GM12873 (cell line): ENCODE measurements at regions not wholly inside any gene's neighbourhood (a gene's known extent, or its start where the extent isn't known, plus 50 kb on each side); places are given as distances from the start of the nearest gene placed in this dataset.

Experiments
- TF ChIP-seq, protein P1 (sequence below): IDR thresholded peaks from 2 replicates; pipeline ENCODE4 v1.5.1; 2012; ENCODE audit warnings: low read depth, mild to moderate bottlenecking, moderate library complexity, low read length, control low read depth; ENCODE audit not compliant: insufficient read depth; ENCODE audit errors: missing control alignments

DNA sequence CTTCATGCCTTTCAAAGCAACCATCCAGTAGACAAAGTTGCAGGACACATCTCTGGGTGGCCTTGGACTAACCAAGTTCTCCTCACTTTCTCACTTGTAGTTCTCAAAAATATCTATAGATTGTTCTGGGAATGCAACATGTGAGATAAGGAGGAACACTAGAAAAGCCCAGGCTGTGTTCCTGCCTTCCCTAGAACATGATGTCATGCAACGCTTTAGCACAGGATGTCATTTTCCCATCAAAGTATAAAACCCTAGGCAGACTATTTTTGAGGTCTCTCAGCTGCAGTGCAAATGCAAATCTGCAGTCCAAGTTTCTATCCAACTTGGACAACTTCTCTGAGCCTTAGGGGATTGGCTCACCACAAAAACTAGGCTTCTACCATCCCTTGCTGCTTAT, 78.8 kb upstream of the PCDH7 start:
- TF ChIP-seq, protein P1, sequence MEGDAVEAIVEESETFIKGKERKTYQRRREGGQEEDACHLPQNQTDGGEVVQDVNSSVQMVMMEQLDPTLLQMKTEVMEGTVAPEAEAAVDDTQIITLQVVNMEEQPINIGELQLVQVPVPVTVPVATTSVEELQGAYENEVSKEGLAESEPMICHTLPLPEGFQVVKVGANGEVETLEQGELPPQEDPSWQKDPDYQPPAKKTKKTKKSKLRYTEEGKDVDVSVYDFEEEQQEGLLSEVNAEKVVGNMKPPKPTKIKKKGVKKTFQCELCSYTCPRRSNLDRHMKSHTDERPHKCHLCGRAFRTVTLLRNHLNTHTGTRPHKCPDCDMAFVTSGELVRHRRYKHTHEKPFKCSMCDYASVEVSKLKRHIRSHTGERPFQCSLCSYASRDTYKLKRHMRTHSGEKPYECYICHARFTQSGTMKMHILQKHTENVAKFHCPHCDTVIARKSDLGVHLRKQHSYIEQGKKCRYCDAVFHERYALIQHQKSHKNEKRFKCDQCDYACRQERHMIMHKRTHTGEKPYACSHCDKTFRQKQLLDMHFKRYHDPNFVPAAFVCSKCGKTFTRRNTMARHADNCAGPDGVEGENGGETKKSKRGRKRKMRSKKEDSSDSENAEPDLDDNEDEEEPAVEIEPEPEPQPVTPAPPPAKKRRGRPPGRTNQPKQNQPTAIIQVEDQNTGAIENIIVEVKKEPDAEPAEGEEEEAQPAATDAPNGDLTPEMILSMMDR = no peak

DNA sequence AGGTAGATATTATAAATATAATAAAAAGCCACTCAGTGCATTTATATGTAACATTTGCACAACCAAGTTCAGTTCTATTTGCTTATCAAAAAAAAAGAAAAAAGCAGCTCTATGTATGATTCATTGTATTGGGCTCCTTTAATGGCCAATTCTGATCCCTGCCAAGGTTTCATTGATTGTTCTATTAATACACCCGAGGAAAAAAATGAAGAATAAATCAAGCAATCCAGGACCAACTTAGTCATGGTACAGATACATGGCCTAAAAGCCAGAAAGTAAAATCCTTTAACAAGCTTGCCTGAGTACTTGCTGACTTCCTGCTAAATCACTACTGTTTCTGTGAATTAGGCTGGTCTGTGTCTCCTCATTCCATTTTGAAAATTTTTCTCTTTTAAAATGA, 77.6 kb upstream of the PCDH7 start:
- TF ChIP-seq, protein P1 = no peak

GRCh38 chr4:30653291-30653690, 66.9 kb upstream of the PCDH7 start:
- TF ChIP-seq, protein P1 = no peak

DNA sequence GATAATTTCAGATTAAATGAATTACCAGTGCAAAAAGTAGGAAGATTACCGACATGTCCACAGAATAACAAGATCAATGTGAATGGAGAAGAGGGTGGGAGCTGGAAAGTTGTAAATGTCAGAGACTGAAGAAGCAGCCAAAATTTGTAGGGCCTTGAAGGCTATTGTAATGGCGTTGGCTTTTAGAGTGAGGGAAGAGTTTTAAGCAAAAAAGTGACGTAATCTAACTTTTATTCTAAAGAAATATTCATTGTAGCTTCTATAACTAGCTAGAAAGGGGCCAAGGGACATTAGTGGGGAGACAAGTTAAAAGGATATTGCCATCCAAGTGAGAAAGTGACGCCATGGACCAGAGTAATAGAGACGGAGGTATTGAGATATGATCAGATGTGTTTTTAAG, 63.3 kb upstream of the PCDH7 start:
- TF ChIP-seq, protein P1 = no peak

- TF ChIP-seq, protein P1 = no peak
Measured at GRCh38 chr4:30667919-30668318, 52.2 kb upstream of the PCDH7 start.

DNA sequence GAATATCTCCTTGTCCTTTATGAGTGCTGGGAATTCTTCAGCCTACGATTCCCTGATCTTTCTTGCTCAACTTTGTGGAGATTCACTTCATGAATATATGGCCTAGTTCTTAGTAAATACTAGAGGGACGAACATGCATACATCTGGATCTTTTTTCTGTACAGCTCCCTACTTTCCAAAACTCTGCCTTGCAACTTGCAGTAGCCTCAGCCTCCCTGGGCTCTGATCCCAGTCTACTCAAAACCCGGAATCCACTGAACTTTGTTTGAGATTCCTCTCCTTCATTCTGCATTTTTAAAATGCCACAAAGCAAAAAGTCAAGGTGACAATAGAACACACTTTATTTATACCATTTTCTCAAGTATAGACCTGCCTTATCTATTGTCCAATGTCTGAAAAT, 50.0 kb upstream of the PCDH7 start:
- TF ChIP-seq, protein P1 = no peak
